ENCODE measurements at regions not wholly inside any gene's neighbourhood (a gene's known extent, or its start where the extent isn't known, plus 50 kb on each side); places are given as distances from the start of the nearest gene placed in this dataset.

- TF ChIP-seq KLF11 (CRISPR knock-in tag; IDR thresholded peaks at IDR 0.05) (no peak), SMAD9 (CRISPR knock-in tag; IDR thresholded peaks at IDR 0.05) (no peak), GRHL1 (CRISPR knock-in tag; conservative IDR thresholded peaks at IDR 0.05) (no peak), ZBTB37 (CRISPR knock-in tag; IDR thresholded peaks at IDR 0.05) (no peak)
Observed at GRCh38 chr2:129673847-129674711, 305.4 kb upstream of the RAB6C start (continued).

DNA sequence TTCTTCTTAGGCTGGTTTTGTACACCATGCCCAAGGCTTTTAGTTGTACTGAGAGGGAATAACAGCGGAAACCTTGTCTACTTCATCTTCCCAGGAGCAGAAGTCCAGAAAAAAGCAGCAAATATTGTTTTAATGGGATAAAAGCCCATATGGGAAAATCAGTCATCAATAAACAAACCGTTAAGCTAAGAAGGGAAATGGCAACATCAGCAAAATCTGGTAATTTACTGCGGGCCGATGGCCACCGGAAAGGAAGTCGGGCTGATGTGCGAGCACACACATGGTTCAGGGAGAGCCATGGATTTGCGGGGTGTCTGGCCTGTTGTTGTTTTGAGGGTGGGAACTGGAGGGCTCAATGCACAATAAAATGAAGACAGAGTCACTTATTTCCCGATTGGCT lies 300.7 kb upstream of the RAB6C start:
- in situ Hi-C loops (cut with HindIII; ENCODE audit: extremely low pct_ligation_motif_present, low pct_unique_long_range_greater_than_20kb), result no loop called here
- H2AFZ ChIP-seq (ENCODE audit: low read length), result no peak overlapping the region
- DNase-seq (ENCODE audit: low spot score), result no peak
- ChIA-PET CTCF (ENCODE audit: low intra/inter-chr PET ratio, low total read pairs) (no interaction called here), POLR2A (no interaction called here)
- H3K9me3 ChIP-seq (ENCODE audit: low read length), result no peaks in the 10 kb centered on the region
- peak; percentile 92 for TF ChIP-seq MAFF (IDR thresholded peaks at IDR 0.05; ENCODE audit: low read depth, low read length)
- TF ChIP-seq CEBPZ (IDR thresholded peaks at IDR 0.05; ENCODE audit: low read length), result no peak
- peak; percentile 92 to 94 for TF ChIP-seq MAFK (conservative IDR thresholded peaks at IDR 0.05 in 1 of 2, IDR thresholded peaks at IDR 0.05 in 1 of 2; ENCODE audit: low read length in 2 of 2)
- H3K27me3 ChIP-seq (ENCODE audit: control insufficient read depth in 1 of 2, insufficient read depth in 2 of 2, low read length in 2 of 2), result peaks cover 0 to 6% of the 10 kb centered on the region in 2 experiments; a peak in 2 of 5 replicates
- 38% methylated on average over 9 of the region's 9 CpGs for WGBS (ENCODE audit: low lambda C conversion rate)
- FAIRE-seq, result no peak
- H3K79me2 ChIP-seq (ENCODE audit: insufficient read depth, low read length), result no peaks in the 10 kb centered on the region
- intact Hi-C loops (cut with micrococcal nuclease; ENCODE audit: unreplicated experiment), result no loop called here
- H3K9ac ChIP-seq (ENCODE audit: insufficient read depth, low read depth, low read length), result no peak overlapping the region
- no TSS peak for BruUV-seq (replicated peaks)
- H3K4me2 ChIP-seq (ENCODE audit: low read depth, low read length), result no peak overlapping the region
- H3K36me3 ChIP-seq (replicated peaks in 1 of 2; ENCODE audit: control insufficient read depth in 1 of 2, insufficient read depth in 2 of 2, low read length in 2 of 2), result no peaks in the 10 kb centered on the region
- H3K27ac ChIP-seq (ENCODE audit: extremely low read length, insufficient read depth, low read length), result no peak overlapping the region
- ATAC-seq, result no peak
- H3K4me1 ChIP-seq (ENCODE audit: insufficient read depth, low read length), result peaks cover 9% of the 10 kb centered on the region; the same call in 1 of the 2 replicates
- H4K20me1 ChIP-seq (ENCODE audit: insufficient read depth, low read length), result no peaks in the 10 kb centered on the region
- no peak overlapping the region for H3K4me3 ChIP-seq (replicated peaks in 1 of 3; ENCODE audit: insufficient read depth in 1 of 3, low read depth in 2 of 3, low read length in 3 of 3)
